ENCODE measurements at regions not wholly inside any gene's neighbourhood (a gene's known extent, or its start where the extent isn't known, plus 50 kb on each side); places are given as distances from the start of the nearest gene placed in this dataset.

DNA sequence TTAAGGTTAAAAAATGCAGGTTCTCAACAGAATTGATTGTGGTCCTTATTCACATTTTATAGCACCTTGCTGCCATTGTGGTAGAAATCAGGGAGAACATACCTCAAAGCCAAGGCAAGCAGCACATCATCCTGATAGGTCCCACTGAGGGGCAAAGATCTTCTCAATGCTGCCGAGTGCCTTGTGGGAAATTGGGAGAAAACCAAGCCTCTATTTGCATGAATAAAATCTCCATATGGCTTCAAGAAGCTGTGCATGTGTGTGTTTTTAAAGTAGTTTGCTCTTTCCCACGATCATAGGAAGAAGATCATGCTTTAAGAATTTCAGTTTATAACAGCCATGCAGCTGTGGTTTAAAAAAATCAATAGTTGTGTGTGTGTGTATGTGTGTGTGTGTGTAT is 216.9 kb upstream of the FBXL7 start:
- in situ Hi-C loops (cut with MboI) (no loop called here), intact Hi-C loops (cut with micrococcal nuclease) (no loop called here)
- Histone ChIP-seq H3K9me1 (ENCODE audit: control insufficient read depth, insufficient read depth, low read length) (no peaks in the 10 kb centered on the region), H3K27ac (ENCODE audit: extremely low read depth, low read depth, low read length) (no peak overlapping the region), H2AFZ (ENCODE audit: low read depth, low read length) (no peak overlapping the region), H3K4me1 (replicated peaks in 1 of 2; ENCODE audit: control insufficient read depth in 2 of 2, insufficient read depth in 2 of 2, low read length in 2 of 2) (no peaks in the 10 kb centered on the region), H3K4me2 (ENCODE audit: insufficient read depth, low read length) (no peak overlapping the region), H3K27me3 (ENCODE audit: control insufficient read depth in 2 of 2, insufficient read depth in 2 of 2, low read length in 2 of 2) (no peaks in the 10 kb centered on the region), H3K36me3 (ENCODE audit: control insufficient read depth, insufficient read depth, low read length) (no peaks in the 10 kb centered on the region), H3K9ac (ENCODE audit: insufficient read depth in 1 of 2, low read depth in 2 of 2, low read length in 2 of 2) (no peak overlapping the region), H3K9me3 (replicated peaks; ENCODE audit: control insufficient read depth, insufficient read depth, low read depth, low read length) (no peaks in the 10 kb centered on the region; the same call in 1 of the 2 replicates), H3K4me3 (no peak overlapping the region), H4K20me1 (replicated peaks; ENCODE audit: control insufficient read depth, insufficient read depth, low read length) (no peaks in the 10 kb centered on the region), H3K79me2 (ENCODE audit: control insufficient read depth, insufficient read depth, low read length) (no peaks in the 10 kb centered on the region)
- 0% methylated on average over 2 of the region's 2 CpGs for WGBS (ENCODE audit: insufficient coverage, low coverage, missing lambda C conversion rate)
- CTCF ChIA-PET (ENCODE audit: low intra/inter-chr PET ratio) = no interaction called here
- FAIRE-seq (no peak), ATAC-seq (no peak), DNase-seq (ENCODE audit: extremely low read depth in 1 of 4, low spot score in 3 of 4) (no peak)
- no TSS peak for BruUV-seq (replicated peaks)
- no peak for TF ChIP-seq ZFX (CRISPR knock-in tag; IDR thresholded peaks at IDR 0.05)
- TF ChIP-seq BCL6 (CRISPR knock-in tag; IDR thresholded peaks at IDR 0.05) = no peak
- TF ChIP-seq GABPB1 (CRISPR knock-in tag; IDR thresholded peaks at IDR 0.05) = no peak
- TF ChIP-seq ZNF778 (CRISPR knock-in tag; IDR thresholded peaks at IDR 0.05) = no peak
- TF ChIP-seq, protein P1, sequence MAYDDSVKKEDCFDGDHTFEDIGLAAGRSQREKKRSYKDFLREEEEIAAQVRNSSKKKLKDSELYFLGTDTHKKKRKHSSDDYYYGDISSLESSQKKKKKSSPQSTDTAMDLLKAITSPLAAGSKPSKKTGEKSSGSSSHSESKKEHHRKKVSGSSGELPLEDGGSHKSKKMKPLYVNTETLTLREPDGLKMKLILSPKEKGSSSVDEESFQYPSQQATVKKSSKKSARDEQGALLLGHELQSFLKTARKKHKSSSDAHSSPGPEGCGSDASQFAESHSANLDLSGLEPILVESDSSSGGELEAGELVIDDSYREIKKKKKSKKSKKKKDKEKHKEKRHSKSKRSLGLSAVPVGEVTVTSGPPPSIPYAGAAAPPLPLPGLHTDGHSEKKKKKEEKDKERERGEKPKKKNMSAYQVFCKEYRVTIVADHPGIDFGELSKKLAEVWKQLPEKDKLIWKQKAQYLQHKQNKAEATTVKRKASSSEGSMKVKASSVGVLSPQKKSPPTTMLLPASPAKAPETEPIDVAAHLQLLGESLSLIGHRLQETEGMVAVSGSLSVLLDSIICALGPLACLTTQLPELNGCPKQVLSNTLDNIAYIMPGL (CRISPR knock-in tag; IDR thresholded peaks at IDR 0.05) = no peak
- no peak for TF ChIP-seq ESRRB (CRISPR knock-in tag; IDR thresholded peaks at IDR 0.05; ENCODE audit: borderline replicate concordance)
- no peak for TF ChIP-seq RUNX1 (IDR thresholded peaks at IDR 0.05; ENCODE audit: low read depth)
- no peak for TF ChIP-seq CC2D1A (IDR thresholded peaks at IDR 0.05)
- TF ChIP-seq MYNN (IDR thresholded peaks at IDR 0.05) = no peak
- no peak for TF ChIP-seq MYNN (CRISPR knock-in tag; IDR thresholded peaks at IDR 0.05)
- TF ChIP-seq ZNF76 (CRISPR knock-in tag; IDR thresholded peaks at IDR 0.05; ENCODE audit: borderline replicate concordance) = no peak
- TF ChIP-seq, protein P2, sequence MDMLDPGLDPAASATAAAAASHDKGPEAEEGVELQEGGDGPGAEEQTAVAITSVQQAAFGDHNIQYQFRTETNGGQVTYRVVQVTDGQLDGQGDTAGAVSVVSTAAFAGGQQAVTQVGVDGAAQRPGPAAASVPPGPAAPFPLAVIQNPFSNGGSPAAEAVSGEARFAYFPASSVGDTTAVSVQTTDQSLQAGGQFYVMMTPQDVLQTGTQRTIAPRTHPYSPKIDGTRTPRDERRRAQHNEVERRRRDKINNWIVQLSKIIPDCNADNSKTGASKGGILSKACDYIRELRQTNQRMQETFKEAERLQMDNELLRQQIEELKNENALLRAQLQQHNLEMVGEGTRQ (CRISPR knock-in tag; IDR thresholded peaks at IDR 0.05) = no peak
- TF ChIP-seq GTF2E2 (tag; IDR thresholded peaks at IDR 0.05) = no peak
- POLR2A ChIA-PET = no interaction called here

Data from K562 (cell line).